ENCODE measurements at regions not wholly inside any gene's neighbourhood (a gene's known extent, or its start where the extent isn't known, plus 50 kb on each side); places are given as distances from the start of the nearest gene placed in this dataset.

DNA sequence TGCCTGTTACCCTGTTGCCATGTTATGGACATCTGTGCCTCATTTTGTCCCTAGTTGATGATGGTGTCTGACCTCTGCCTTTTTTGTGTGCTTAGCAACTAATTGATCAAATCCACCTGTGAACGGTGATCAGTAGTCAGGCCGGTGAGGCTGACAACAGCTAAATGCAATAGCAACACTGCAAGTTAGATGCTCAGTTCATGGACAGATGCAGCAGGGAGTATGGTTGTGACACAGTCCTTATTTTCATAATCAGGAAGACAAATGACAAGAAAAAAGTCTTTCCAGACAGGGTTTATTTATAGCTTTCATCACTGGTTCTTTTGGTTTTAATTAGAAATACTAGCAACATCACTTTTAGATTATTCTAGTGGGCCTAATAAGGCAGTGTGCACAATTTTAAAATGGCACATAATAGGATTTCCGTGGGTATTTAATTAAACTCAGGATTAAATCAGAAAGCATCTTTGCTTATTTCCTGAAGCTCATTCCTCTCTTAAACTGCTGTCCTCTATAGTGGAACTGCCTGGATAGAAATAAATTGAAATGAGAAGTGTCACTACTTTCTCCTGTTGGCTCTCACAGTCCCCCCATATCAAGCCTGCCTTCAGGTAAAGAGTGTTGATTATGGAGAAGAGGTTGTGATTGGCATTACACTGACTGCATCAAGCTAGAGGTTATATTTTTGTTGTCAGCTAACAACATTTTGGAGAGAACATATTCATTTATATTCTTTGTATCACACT lies 281.1 kb upstream of the NAV3 start:
- Mint-ChIP-seq H3K36me3 (ENCODE audit: low read depth) (no peaks in the 10 kb centered on the region), H3K4me3 (no peak overlapping the region), H3K9me3 (peaks cover 4% of the 10 kb centered on the region), H3K27me3 (no peaks in the 10 kb centered on the region), H3K4me1 (ENCODE audit: low read depth) (no peaks in the 10 kb centered on the region), H3K27ac (no peak overlapping the region)
- DNase-seq: no peak

DNA sequence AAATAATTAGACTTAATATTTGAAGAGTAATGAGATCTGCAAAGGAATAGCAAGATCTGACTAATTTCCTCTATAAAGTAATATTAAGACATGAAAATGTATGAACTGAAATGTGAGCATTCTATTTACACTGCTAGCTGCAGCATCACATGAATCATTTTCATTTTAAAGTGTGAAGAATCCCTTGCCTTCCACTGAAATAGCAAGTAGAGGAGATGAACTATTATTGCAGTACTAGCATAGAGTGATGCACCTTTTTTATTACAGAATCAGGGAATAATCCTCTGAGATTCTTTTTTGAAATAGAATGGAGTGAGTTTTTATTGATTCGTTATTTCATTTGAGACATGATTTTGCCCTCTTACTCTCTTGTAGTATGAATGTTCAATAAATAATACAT lies 281.9 kb upstream of the NAV3 start:
- no peak overlapping the region for H3K27ac Mint-ChIP-seq
- peaks cover 4% of the 10 kb centered on the region for H3K9me3 Mint-ChIP-seq
- H3K4me3 Mint-ChIP-seq: no peak overlapping the region
- no peaks in the 10 kb centered on the region for H3K27me3 Mint-ChIP-seq
- H3K4me1 Mint-ChIP-seq (ENCODE audit: low read depth): no peaks in the 10 kb centered on the region
- no peak for DNase-seq
- H3K36me3 Mint-ChIP-seq (ENCODE audit: low read depth): no peaks in the 10 kb centered on the region

DNA sequence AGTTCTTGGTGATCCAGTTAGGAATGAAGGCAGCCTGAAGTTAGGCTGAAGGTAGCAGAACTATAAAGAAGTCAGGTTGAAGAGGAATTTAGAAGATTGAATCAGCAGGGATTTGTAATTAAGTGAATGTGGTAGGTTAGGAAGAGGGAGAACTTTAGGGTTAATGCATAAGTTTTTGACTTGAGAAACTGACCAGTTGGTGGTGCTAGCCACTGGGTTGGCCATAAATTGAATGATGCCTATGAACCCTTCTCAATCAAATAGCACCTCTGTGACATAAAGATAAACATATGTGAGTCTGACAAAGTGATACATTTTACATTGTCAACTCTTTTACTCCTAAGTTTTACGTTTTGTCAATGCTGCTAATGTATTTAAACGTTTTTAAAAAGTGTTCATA lies 290.6 kb upstream of the NAV3 start:
- Mint-ChIP-seq H3K9me3 (peaks cover 16% of the 10 kb centered on the region), H3K27me3 (no peaks in the 10 kb centered on the region), H3K4me1 (ENCODE audit: low read depth) (no peaks in the 10 kb centered on the region)

DNA sequence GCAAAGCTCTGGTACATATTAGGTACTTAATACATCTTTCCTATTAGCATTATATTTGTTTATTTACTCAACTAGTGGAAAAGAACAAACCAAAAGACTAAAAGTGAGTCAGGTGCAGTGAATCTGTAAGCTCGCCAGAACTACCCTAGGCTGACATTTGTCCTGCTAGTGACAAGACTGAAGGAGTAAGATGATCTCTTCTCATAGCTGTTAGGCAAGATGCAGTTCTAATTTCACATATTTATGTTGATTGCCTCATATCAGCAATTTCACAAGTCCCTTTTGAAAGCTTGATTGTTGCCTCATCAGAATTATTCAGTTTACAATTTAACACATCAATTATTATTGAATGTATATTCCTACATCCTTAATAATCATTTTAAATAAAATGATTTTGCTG lies 293.0 kb upstream of the NAV3 start:
- no peaks in the 10 kb centered on the region for H3K4me1 Mint-ChIP-seq (ENCODE audit: low read depth)
- peaks cover 16% of the 10 kb centered on the region for H3K9me3 Mint-ChIP-seq
- H3K27me3 Mint-ChIP-seq: no peaks in the 10 kb centered on the region
- H3K36me3 Mint-ChIP-seq (ENCODE audit: low read depth): no peaks in the 10 kb centered on the region
- DNase-seq: no peak
- H3K27ac Mint-ChIP-seq: no peak overlapping the region
- no peak overlapping the region for H3K4me3 Mint-ChIP-seq

More for the DNA sequence above, 290.6 kb upstream of the NAV3 start:
- no peak overlapping the region for H3K27ac Mint-ChIP-seq
- DNase-seq: no peak
- H3K36me3 Mint-ChIP-seq (ENCODE audit: low read depth): no peaks in the 10 kb centered on the region
- no peak overlapping the region for H3K4me3 Mint-ChIP-seq

DNA sequence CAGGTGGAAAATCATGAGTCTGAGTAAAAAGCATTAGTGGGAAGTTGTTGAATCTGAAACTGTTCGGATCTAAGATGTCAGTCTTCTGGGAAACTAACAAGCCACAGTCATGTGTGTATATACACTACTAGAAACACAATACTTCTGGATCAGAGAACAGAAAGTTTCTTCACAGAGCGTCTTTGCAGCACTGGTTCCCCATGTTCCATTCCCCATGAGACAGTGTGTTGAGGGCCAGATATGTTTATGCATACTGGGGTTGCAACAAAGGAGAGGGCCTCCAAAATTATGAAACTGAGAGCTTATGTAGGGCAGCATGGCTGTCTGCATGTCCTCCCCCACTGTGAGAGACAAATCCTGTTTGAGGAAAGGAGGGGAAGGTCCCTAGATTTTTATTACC lies 295.0 kb upstream of the NAV3 start:
- no peaks in the 10 kb centered on the region for H3K27me3 Mint-ChIP-seq
- H3K9me3 Mint-ChIP-seq: peaks cover 11% of the 10 kb centered on the region

DNA sequence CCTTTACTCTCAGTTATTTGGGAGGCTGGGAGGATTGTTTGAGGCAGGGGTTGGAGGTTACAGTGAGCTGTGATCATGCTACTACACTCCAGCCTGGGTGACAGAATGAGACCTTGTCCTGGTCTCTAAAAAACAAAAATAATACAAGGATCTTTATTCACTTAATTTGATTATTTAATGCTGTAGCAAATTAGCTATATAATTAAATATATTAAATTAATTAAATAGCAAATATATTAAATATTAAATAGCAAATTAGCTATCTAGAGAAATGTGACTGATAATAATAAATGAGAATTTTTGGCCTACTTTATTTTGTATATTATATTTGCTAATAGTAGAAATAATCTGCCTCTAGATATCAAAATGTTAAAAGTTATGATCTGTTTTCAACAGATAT lies 298.8 kb upstream of the NAV3 start:
- Mint-ChIP-seq H3K4me3 (no peak overlapping the region), H3K4me1 (ENCODE audit: low read depth) (no peaks in the 10 kb centered on the region), H3K27ac (no peak overlapping the region), H3K36me3 (ENCODE audit: low read depth) (no peaks in the 10 kb centered on the region), H3K9me3 (peaks cover 14% of the 10 kb centered on the region), H3K27me3 (no peaks in the 10 kb centered on the region)
- DNase-seq: no peak

More for the DNA sequence above, 295.0 kb upstream of the NAV3 start:
- DNase-seq: no peak
- H3K4me3 Mint-ChIP-seq: no peak overlapping the region
- H3K36me3 Mint-ChIP-seq (ENCODE audit: low read depth): no peaks in the 10 kb centered on the region
- H3K4me1 Mint-ChIP-seq (ENCODE audit: low read depth): no peaks in the 10 kb centered on the region
- H3K27ac Mint-ChIP-seq: no peak overlapping the region

DNA sequence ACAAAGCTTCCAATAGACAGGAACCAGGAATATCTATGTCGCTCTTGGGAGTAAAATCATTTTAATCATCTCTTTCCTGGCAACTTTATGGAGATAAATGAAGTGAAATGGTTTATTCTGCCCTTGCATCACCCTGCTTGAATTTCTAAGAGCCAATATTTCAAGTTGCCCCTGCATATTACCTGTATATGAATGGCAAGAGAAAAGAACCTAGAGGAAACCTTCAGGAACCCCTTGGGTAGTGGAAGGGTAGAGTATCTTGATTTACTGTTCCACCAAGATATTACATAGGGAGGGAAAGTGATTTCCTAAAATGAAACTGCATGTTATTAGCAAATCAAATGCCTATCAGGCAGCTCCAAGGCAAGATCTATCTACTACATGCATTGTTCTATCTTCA lies 308.4 kb upstream of the NAV3 start:
- no peaks in the 10 kb centered on the region for H3K36me3 Mint-ChIP-seq (ENCODE audit: low read depth)
- H3K27me3 Mint-ChIP-seq: no peaks in the 10 kb centered on the region
- DNase-seq: no peak
- no peak overlapping the region for H3K27ac Mint-ChIP-seq
- H3K4me1 Mint-ChIP-seq (ENCODE audit: low read depth): no peaks in the 10 kb centered on the region
- no peak overlapping the region for H3K4me3 Mint-ChIP-seq
- peaks cover 11% of the 10 kb centered on the region for H3K9me3 Mint-ChIP-seq

DNA sequence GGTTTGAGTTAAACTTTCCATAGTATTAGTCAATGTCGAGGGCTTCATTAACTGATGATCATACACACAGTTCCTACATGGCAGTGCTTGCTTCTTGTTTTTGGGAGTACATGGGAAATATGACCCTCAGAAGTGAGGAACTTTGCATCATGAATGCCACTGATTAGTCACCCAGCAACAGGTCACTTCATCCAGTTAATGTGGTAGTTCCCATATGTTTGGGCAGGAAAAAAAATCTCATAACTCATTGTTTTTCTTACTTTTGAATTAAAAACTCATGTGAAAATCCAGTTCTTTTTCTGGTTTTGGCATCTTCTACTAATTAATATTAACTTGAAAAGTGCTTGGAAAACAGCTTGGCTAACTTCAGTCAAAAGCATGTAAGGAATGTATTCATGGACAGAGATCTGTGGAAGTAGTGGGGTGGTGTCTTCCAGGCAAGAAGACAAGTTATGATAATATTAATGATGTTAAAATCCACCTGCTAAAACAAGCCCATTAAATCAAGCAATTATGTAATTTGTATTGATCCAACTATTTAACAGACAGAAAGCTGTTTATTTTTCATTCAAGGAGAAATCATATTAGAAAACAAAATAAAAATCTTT lies 309.1 kb upstream of the NAV3 start:
- no peaks in the 10 kb centered on the region for H3K36me3 Mint-ChIP-seq (ENCODE audit: low read depth)
- H3K4me1 Mint-ChIP-seq (ENCODE audit: low read depth): no peaks in the 10 kb centered on the region
- H3K4me3 Mint-ChIP-seq: no peak overlapping the region
- H3K9me3 Mint-ChIP-seq: peaks cover 9% of the 10 kb centered on the region
- H3K27ac Mint-ChIP-seq: no peak overlapping the region
- H3K27me3 Mint-ChIP-seq: no peaks in the 10 kb centered on the region
- no peak for DNase-seq

DNA sequence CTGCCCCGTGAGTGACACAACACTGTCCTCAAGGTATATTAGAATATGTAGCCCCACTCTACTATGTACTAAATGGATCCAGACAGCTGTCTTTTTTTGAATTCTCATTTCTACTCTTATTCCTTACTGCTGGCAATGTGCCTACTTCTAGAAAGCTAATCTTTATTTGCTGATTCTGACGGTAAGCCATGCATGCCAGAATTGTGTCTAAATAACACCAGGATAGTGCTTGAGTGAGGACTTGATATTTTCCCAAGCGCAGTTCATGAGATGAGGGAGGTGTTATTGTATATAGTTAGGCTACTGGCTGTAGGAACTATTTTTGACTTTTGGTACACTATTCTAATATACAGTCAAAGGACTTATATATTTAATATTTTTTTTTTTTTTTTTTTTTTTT lies 316.2 kb upstream of the NAV3 start:
- no peak for DNase-seq
- Mint-ChIP-seq H3K4me3 (no peak overlapping the region), H3K4me1 (ENCODE audit: low read depth) (no peaks in the 10 kb centered on the region), H3K36me3 (ENCODE audit: low read depth) (no peaks in the 10 kb centered on the region), H3K9me3 (peaks cover 2% of the 10 kb centered on the region), H3K27ac (no peak overlapping the region), H3K27me3 (no peaks in the 10 kb centered on the region)

DNA sequence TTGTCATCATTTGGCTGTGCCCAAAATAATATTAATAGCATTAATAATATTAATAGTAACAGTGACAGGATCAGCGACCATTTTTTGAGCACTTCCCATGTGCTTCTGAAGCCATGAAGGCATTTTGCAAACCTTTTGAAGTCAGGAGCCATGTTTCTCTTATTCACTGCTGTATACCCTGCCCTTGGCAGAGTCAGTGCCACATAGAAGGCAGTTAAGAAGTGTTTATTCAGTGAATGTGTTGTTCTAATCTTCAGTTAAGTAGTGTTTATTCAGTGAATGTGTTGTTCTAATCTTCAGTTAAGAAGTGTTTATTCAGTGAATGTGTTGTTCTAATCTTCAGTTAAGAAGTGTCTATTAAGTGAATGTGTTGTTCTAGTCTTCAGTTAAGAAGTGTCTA lies 319.7 kb upstream of the NAV3 start:
- DNase-seq: no peak
- no peak overlapping the region for H3K4me3 Mint-ChIP-seq
- H3K36me3 Mint-ChIP-seq (ENCODE audit: low read depth): no peaks in the 10 kb centered on the region

DNA sequence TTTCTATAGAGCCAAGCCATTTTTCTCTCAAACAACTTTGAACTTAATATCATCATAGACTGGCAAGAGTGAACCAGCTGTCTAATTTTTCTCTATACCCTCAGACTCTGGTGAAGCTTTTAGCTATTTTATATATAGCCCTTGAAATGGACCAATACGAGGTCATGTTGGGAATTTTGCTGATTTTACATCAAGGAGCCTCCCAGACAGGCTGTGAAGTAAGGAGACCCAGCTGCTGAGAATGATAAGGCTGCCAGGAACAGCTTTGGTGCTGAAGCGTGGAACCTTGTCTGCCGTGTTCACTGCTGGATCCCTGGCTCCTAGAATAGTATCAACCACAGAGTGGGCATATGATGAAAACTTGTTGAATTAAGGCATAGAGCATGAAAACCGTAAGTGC lies 326.2 kb upstream of the NAV3 start:
- no peak overlapping the region for H3K27ac Mint-ChIP-seq
- DNase-seq: no peak
- H3K36me3 Mint-ChIP-seq (ENCODE audit: low read depth): no peaks in the 10 kb centered on the region
- no peaks in the 10 kb centered on the region for H3K27me3 Mint-ChIP-seq
- H3K9me3 Mint-ChIP-seq: peaks cover 15% of the 10 kb centered on the region
- no peaks in the 10 kb centered on the region for H3K4me1 Mint-ChIP-seq (ENCODE audit: low read depth)
- H3K4me3 Mint-ChIP-seq: no peak overlapping the region

More for the DNA sequence above, 319.7 kb upstream of the NAV3 start:
- no peaks in the 10 kb centered on the region for H3K27me3 Mint-ChIP-seq
- peaks cover 3% of the 10 kb centered on the region for H3K9me3 Mint-ChIP-seq
- no peak overlapping the region for H3K27ac Mint-ChIP-seq
- no peaks in the 10 kb centered on the region for H3K4me1 Mint-ChIP-seq (ENCODE audit: low read depth)

DNA sequence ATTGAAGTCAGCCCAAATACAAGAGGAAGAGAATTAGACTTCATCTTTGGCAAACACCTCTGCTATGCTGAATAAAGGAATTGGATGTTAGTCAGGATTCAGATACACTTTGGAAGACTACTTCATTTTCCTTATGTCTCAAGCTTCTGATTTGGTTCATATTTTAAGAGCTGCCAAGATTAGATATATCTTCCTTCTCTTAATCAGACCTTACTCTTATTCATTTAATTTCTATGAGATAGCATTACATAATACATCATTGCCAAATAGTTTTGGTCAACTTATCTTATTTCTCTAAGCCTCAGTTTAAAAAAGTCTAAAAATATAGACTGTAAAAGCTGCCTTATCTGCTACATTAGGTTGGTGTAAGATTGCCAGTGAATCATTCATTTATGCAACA lies 330.6 kb upstream of the NAV3 start:
- Mint-ChIP-seq H3K27ac (no peak overlapping the region), H3K4me1 (ENCODE audit: low read depth) (no peaks in the 10 kb centered on the region), H3K36me3 (ENCODE audit: low read depth) (no peaks in the 10 kb centered on the region), H3K4me3 (no peak overlapping the region), H3K9me3 (peaks cover 12% of the 10 kb centered on the region), H3K27me3 (no peaks in the 10 kb centered on the region)
- DNase-seq: no peak

DNA sequence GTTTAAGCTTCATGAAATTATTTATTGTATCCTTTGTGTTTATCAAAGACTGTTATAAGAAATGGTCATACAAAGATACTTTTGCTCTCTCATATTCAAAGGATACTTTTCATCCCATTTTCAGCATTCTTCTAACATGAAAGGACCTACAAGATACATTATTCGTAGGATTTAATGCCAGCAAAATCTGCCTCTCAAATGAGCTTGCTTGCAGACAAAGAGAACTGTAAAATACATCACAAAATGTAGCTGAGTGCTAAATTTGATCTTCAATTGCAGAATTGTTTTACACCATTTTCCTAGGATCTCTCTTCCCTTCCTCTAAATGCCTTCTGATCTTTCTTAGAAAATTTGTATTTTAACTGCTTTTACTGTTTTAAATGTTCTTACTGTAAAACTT lies 333.0 kb upstream of the NAV3 start:
- peaks cover 8% of the 10 kb centered on the region for H3K9me3 Mint-ChIP-seq
- H3K4me1 Mint-ChIP-seq (ENCODE audit: low read depth): no peaks in the 10 kb centered on the region
- no peak overlapping the region for H3K27ac Mint-ChIP-seq
- DNase-seq: no peak
- H3K36me3 Mint-ChIP-seq (ENCODE audit: low read depth): no peaks in the 10 kb centered on the region
- H3K4me3 Mint-ChIP-seq: no peak overlapping the region
- no peaks in the 10 kb centered on the region for H3K27me3 Mint-ChIP-seq

DNA sequence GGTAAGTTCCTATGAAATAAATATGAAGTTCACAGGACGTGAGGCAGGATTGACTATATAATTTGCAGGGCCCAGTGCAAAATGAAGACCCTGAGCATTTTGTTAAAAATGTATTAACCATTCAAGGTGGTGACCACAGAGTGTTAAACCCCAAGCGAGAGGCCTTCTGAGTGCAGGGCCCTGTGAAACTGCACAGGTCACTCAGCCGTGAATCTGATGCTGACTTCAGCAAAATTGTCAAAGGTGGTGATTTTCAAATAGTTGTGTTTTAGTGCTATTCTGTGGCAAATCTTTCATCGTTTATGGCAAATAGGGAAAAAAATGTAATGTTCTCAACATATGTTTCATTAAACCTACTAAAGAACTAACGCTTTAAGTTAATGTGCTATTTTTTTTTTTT lies 334.0 kb upstream of the NAV3 start:
- H3K4me1 Mint-ChIP-seq (ENCODE audit: low read depth): no peaks in the 10 kb centered on the region
- H3K36me3 Mint-ChIP-seq (ENCODE audit: low read depth): no peaks in the 10 kb centered on the region
- H3K27me3 Mint-ChIP-seq: no peaks in the 10 kb centered on the region
- peaks cover 8% of the 10 kb centered on the region for H3K9me3 Mint-ChIP-seq
- H3K4me3 Mint-ChIP-seq: no peak overlapping the region
- no peak for DNase-seq
- no peak overlapping the region for H3K27ac Mint-ChIP-seq

DNA sequence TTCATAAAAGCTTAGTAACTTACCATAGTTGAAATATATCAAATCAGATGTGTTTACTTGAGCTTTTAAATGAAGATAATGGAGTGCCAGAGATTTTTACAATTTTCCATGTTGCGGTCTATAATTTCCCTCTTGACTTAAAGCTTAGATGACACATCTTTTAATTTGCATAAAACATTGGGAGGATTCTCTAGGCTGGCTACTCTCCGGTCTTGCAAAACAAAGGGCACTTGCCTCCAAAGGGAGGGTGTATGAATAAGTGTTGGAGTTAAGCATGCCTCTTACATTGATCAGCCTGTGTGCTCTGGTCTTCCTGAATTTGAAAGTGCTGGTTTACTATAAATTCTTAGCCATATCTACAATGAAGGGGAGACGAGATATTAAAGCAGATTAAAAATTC lies 336.4 kb upstream of the NAV3 start:
- Mint-ChIP-seq H3K9me3 (peaks cover 10% of the 10 kb centered on the region), H3K4me3 (no peak overlapping the region), H3K27me3 (no peaks in the 10 kb centered on the region), H3K36me3 (ENCODE audit: low read depth) (no peaks in the 10 kb centered on the region), H3K4me1 (ENCODE audit: low read depth) (no peaks in the 10 kb centered on the region), H3K27ac (no peak overlapping the region)
- DNase-seq: no peak

Measured in activated T-cell treated with anti-CD3 and anti-CD28 coated beads, Interleukin-2, amount 50 U/mL, for 24 hours (primary cell).